GM19023 (cell line): ENCODE measurements at regions not wholly inside any gene's neighbourhood (a gene's known extent, or its start where the extent isn't known, plus 50 kb on each side); places are given as distances from the start of the nearest gene placed in this dataset.
A peak's percentile ranks its signal among the peaks of the same experiment; 100 is the strongest.

Experiments
- ATAC-seq: cut with Tn5 transposase; IDR thresholded peaks from one replicate; pipeline ENCODE4 v1.9.1; 2021; ENCODE audit warnings: mild to moderate bottlenecking, moderate library complexity; ENCODE audit not compliant: unreplicated experiment

DNA sequence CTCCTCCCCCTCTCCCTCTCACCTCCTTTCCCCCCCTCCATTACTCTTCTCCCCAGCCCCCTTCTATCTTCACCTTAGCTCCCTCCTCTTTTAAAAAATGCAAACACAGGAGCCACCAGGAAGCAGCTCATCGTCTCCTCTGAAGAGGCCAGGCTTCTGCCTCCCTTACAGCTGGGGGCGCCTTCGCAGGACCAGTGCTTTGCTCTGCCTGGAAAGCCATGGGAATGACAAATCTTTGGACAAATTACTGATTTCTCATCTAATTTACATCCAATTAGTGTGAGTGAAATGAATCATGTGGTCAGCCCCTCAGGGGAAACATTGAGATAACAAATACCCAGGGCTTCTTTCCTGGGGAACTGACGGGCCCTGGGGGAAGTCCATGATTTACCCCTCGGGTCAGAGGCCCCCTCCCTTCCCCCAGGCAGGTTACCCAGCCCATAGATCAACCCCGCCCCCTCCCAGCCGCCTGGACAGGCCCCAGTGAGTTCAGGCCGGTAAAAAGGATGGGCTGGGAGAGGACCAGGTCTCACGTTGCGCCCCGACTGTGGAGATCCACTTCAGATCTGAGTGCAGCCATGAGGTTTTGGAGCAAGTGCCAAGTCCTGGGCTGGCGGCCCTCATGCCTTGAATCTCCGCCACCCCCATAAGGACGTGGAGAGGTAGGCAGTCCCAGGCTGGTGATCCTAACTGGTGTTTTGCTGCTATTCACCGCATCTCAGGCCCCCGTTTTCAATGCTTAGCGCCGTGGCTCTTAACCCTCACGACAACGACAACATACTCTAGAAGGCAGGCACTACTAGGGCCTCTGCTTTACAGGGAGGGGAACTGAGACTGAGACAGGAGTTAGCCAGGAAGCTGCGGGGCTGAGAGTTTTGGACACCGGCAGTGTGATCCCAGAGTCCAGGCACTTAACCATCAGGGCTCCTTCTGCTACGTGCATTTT is 300.8 kb downstream of the RRAGC start:
- peak; percentile 41 for ATAC-seq

DNA sequence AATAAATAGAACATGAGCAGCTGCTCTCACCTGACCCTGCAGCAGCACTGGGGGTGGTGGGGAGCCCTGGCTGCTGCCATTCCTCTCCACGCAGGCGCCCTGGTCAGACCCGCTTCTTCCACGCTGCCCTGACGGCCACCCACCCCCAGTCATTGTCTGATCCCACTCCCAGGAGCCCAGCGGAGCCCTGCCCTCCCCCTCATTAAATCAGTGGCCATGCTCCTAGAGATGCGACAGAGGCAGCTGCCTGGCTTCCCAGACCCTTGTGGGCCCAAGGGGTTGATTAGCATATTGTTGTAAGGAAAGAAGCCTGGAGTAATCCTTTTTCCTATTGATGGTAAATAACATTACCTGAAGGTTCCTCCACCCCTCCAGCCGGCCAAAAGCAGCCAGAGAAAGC is 301.5 kb downstream of the RRAGC start:
- no peak for ATAC-seq

DNA sequence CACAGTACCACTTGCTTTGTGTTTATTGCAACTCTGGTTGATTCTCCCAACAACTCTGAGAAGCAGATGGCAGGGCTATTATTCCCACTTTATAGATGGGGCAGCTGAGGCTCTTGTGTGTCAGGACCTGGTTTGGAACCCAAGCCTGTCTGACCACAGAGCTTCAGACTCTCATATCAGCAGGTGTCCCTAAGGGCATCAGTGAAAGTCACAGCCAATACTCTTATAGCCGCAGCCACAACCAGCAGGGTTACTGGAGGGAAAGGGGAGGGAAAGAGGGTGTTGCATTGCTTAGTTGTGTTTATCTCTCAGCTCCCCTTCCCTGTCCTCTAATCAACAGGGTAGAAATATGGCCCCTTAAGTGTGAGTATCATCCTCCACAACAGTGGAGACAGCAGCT is 304.0 kb downstream of the RRAGC start:
- ATAC-seq, result no peak

DNA sequence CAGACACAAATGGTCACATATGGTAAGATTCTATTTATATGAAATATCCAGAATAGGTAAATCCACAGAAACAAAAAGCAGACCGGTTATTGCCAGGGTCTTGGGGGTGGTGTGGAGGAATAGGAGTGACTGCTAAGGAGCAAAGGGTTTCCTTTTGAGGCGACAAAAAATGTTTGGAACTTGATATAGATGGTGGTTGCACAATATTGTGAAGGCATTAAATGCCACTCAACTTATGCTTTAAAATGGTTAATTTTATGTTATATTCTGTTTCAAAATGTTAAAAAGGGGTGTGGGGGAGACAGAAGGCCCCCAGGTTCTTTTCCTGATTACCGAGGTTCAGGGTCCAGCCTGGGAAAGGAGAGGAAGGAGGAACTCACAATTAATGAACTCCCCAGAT is 304.4 kb downstream of the RRAGC start:
- no peak for ATAC-seq

DNA sequence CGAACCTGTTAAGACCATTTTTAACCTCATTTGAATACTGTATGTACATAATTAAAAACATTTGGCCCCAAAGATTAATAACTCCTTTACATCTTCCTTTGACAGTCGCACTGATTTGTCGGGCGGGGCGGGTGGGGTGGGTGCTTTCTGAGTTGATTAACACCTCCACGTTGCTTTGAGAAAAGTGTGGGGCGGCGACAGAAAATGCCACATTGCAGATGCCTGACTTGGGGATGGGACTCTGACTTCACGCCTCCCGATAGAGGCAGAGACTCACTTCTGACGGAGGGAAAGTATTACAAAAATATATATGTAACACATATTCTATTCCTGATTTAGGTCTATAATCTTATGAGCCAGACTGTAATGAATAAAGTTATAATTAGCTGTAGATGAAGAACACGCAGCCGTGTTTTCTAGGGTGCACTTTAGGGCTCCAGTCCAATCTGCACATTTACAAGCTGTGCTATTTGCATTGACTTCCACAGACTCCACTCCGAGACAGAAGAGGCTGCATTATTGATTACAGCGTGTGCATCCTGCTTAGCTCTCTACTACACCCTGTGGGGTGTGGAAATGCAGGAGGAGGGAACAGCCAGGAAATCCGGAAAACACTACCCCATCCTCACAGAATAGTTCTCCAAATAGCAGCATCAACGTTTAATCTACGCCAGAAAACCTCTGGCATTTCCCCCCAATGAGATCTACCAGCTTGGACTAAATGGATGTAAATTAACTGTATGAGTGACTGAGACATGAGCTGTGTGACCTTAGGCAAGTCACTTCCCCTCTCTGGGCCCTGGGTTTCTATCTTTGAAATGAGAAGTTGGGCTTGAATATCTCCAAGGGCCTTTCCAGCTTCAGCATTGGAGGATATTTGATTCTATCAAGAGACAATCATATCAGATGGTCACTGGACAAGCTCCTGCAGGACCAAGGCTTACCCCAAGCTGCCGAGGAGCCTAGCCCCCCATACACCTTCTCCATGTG is 308.0 kb downstream of the RRAGC start:
- no peak for ATAC-seq

DNA sequence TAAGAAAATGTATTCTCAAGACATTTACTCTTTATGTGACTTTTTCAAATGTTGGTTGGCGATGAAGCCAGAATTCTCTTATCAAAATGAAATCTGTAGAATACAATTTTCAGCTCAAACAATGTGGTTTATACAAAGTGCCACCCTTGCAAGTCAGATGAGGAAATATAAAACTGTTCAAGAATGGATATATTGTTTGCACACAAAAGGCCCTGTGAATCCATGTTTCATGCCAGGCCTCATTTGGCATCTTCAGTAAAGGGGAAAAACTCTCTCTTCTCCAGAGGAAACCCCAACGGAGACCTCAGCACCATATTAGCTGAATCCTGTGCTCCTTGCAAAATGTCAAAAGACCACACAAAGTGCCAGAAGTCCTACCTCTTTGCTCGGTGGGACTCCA is 310.4 kb downstream of the RRAGC start:
- ATAC-seq, result no peak

DNA sequence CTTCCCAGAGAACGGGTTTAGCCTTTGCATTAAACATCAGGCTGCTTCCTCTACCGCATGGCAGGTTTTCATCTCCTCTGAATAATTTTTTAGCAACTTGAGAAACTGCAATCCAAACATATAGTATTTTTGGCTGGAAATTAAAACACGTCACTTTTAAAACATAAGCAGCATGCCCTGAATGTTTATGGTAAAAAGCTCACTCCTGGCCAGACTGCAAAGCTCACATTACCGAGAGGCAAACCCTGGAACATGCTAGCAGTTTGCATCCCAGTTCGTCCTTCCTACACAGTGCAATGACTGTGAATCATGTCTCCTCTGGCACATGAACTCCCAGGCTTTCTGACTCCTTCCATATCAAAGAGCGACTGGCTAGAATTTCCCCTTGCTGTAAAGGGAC is 312.3 kb downstream of the RRAGC start:
- no peak for ATAC-seq

DNA sequence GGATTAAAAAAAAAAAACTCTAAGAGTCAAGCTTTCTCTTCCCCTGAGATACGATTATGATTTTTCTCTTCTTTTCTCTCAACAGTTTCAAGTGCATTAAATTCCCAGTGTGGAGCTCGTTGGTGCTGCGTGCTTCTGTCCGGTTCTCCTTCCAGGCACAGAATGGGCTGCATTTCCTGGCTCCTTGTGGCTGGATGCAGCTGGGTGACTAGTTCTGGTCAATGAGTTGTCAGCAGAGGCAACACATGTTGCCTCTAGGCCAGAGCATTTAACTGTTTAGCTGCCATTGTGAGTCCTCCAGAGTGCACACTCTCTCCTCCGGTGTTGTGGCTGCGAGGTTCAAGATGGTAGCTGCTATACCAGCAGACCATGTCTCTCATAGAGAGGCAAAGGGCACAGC is 312.9 kb downstream of the RRAGC start:
- ATAC-seq, result no peak

DNA sequence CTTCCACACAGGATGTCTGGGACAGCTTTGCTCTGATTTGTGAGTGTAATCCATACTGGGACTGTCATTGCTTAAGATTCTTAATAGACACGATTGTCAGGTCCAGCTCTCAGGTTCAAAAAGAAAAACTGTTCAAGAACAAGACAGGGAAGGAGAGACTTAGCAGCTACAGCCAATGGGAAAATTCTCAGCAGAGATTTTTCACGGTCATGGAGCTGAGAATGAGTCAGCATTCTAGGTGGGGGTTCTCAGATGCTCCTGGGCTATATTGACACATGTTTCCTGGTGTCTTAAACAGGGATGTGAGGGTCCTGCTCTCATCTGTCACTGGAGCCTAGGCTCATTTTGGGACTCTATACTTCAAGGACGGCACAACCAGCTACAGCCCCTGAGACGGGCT is 318.3 kb downstream of the RRAGC start:
- no peak for ATAC-seq

DNA sequence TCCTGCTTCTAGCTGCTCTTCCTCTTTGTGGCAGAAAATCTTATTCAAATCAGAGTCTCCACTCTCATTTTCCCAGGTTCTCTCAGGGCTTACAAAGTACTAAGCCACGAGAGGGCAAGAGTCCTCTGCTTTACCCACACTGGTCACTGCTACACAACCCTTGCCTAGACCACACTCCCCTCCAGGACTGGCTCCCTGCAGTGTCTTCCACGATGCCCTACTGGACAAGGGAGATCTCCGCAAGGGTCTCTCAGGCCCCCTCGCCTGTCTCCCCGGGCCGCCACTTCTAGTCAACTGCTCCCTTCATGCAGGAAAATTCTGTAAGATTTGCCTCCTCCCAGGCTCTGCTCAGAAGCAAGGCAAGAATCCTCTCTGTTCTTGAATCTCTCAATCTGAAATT is 319.6 kb downstream of the RRAGC start:
- ATAC-seq, result no peak

DNA sequence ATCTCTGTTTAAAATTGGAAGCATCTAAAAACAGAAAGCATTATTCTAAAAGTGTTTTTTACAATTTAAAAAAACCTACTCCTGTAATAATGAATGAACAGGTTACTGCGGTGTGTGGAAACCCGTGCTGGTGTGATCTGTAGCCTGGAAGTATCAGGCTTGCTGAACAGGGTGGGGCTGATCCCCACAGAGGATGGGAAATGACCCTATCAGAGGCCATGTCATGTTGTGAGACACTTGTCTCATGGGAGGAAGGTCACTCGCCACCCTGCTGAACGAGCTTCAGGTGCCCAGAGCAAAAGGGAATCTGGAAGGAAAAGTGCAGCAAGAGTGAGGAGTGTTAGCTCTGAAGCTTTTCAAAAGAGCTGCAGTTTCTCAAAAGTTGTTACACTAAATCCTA is 320.7 kb downstream of the RRAGC start:
- no peak for ATAC-seq

DNA sequence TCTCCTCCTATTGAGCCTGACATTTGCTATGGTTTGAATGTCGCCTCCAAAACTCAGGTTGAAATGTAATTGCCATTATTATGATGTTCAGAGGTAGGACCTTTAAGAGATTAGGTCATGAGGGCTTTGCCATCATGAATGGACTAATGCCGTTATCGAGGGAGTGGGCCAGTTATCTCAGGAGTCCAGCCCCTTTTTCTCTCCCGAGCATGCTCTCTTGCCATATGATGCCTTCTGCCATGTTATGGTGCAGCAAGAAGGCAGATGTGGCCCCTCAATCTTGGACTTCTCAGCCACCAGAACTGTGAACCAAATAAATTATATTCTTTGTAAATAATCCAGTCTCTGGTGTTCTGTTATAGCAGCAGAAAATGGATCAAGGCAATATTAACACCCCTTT is 323.5 kb downstream of the RRAGC start:
- no peak for ATAC-seq

DNA sequence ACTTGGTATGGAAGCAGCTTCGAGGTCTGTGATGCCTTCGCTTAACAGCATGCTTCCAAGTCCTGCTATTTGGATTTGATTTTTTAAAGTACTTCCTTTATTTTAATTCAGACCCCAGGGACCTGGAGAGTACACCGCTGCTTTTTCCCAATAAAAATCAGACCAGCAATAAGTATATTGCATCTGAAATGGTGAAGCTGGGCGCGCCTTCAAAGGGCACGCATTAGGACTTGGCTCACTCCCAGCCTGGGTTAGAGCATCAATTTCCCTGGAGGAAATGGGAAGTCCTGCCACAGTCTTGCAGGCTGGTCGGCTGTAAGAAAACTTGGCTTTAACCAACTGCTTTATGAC is 325.1 kb downstream of the RRAGC start:
- ATAC-seq, result no peak

DNA sequence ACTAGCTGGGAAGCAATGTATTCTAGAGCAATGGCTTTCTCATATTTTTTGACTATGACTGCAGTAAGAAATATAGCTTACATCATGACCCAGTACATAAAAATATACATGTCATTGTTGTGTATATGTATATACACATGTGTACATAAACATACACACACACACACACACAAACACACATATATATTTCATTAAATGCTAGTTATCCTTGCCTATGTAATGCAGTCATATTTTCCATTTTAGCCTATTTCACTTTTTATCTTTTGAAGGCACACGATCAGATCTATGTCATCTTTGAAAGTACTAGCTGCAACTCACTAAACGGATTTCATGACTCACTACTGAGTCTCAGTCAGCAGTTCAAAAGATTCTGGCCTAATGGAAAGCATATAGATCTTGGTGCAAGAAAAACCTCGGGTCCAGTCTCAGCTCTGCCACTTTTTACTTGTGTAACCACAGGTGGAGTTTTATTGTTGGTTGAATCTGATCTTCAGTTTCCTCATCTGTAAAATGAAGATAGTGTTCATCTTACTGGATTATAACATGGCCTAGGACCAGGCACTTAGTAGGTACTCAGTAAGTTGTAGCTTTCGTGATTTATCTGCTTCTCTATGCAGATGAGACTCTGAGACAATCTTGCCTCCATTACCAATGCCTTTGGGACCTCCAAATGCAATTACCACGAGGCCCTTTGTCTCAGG is 325.6 kb downstream of the RRAGC start:
- ATAC-seq, result no peak

DNA sequence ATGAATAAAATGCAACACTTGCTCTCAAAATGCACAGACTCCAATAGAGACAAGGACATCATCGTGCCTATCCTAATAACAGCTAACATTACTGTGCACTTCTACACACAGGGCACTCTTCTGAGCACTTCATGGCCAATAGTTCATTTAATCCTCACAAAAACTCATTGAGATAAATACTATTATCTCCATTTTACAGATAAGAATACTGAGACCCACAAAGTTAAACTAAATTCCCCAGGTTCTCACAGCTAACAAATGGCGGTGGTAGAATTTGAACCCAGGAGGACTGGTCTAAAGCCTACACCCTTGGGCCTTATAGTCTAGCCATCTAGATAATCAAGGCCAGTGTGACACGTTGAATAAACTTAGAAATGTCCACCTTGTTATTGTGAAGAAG is 328.6 kb downstream of the RRAGC start:
- no peak for ATAC-seq

DNA sequence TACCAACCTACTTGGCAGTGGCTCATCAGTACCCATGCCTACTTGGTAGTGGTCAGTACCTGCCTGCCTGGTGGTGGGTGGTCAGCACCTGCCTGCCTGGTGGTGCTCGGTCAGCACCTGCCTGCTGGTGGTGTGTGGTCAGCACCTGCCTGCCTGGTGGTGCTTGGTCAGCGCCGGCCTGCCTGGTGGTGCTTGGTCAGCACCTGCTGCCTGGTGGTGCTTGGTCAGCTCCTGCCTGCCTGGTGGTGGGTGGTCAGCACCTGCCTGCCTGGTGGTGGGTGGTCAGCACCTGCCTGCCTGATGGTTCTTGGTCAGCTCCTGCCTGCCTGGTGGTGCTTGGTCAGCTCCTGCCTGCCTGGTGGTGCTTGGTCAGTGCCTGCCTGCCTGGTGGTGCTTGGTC is 329.6 kb downstream of the RRAGC start:
- ATAC-seq, result no peak

DNA sequence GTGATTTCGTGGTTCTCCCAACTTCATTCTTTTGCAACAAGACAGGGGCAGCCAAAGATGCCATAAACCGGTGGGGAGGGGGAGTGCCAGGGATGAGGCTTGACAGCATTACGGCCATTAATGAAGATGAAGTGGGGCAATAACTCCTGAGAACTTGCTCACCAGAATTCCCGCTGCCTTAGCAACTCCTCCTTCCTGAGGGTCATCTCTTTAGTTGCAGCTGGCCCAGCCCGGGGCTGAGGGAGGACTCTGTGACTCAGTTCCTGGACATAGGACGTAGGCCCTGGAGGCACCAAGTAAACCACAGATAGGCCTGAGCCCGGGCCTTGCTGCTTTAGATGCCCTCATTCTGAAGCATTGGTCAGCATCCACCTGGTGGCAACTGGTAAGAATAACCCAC is 330.2 kb downstream of the RRAGC start:
- ATAC-seq, result no peak

DNA sequence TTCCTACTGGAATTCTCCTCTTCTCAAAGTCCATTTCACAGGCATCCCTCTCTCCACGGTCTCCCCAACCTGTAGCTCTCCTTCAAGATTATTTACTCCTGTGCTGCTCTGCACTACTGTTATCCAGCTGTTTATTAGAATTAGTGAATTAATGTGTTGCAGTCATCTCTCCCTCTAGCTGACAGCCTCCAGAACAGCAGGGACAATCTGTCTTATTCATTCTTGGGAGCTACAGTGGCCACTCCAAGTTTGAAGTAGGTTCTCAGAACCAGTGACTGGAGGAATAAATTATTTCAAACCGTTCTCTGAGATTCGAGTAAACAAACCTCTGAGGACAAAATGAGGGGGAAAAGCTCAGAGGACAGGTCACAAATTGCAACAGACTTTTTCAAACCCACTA is 330.9 kb downstream of the RRAGC start:
- ATAC-seq, result no peak

DNA sequence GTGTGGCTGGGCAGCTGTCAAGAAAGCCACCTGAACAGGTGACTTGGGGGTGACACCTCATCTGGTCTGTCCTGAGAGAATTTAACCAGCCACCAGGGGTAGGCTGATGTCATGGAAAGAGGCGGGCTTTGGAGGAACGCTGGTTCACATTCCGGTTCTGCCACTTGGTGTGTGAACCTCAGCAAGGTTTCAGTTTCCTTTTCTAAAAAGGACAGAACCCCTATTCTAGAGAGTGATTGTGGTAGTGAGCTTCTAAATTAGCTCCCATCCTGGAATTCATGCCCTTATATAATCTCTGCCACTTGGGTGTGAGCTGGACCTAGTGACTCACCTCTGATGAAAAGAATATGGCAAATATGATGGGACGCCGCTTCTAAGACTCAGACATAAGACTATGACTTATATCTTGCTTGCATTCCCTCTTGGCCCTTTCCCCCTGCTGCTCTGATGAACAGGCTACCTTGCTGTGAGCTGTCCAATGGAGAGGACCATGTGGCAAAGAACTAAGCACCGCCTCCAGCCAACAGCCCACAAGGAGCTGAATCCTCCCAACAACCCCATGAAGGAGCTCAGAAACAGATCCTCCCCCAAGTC is 332.1 kb downstream of the RRAGC start:
- peak; percentile 79 for ATAC-seq

DNA sequence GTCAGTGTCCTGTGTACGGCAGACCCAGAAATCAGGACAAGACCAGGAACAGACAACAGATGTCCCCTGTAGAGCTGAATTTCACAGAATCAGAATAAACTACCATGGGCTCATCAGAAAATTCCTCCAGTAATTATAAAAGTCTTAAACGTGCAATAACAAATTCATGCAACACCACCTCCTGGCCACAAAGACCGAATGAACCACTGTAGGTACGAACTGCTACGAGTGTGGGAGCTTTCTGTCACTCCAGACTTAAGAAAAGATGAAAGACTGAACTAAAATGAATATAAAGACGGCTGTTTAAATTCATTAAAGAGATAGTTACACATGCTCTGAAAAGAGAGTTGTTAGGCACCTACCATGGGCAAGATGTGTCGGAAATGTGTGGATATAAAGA is 333.5 kb downstream of the RRAGC start:
- ATAC-seq, result no peak
